Kidney (tissue), 13 donors: ENCODE measurements at regions not wholly inside any gene's neighbourhood (a gene's known extent, or its start where the extent isn't known, plus 50 kb on each side); places are given as distances from the start of the nearest gene placed in this dataset.
"Not testable (repeated sequence)": the region's sequence is repeated elsewhere in the genome, so short reads cannot be mapped to it uniquely, and the experiment has no call there.

Experiments used
- DNase-seq, 5 donors: peaks; one replicate each; pipeline ENCODE4 v3.0.0-alpha.2; 2013 to 2020
- FAIRE-seq: peaks from 2 replicates; lab custom pipeline; 2012; peaks lifted over from hg19 to GRCh38; lab: Jason Lieb, UNC
- H3K27ac ChIP-seq, 2 donors: one replicate each; pipeline ENCODE4 v1.7.0; 2013; ENCODE audit warnings: low read depth in 2 of 2, low read length in 2 of 2, inconsistent platforms in 1 of 2
- H3K27me3 ChIP-seq: one replicate; pipeline ENCODE4 v1.7.1; 2013; ENCODE audit warnings: low read length, inconsistent platforms; ENCODE audit not compliant: control insufficient read depth, insufficient read depth
- H3K36me3 ChIP-seq, 3 donors: one replicate each; pipeline versions ENCODE4 v1.7.0 to v1.7.1; 2013; ENCODE audit warnings: low read length in 3 of 3, control low read depth in 1 of 3, inconsistent platforms in 1 of 3; ENCODE audit not compliant: insufficient read depth in 3 of 3, control insufficient read depth in 2 of 3
- H3K4me1 ChIP-seq, 3 donors: one replicate each; pipeline versions ENCODE4 v1.7.0 to v1.7.1; 2013; ENCODE audit warnings: low read length in 3 of 3, inconsistent platforms in 1 of 3, low read depth in 1 of 3; ENCODE audit not compliant: control insufficient read depth in 2 of 3, insufficient read depth in 2 of 3
- H3K4me3 ChIP-seq, 3 donors: one replicate each; pipeline versions ENCODE4 v1.7.0 to v1.8.1; 2013; ENCODE audit warnings: low read length in 3 of 3, control low read depth in 1 of 3, inconsistent platforms in 1 of 3
- H3K9ac ChIP-seq, 3 donors: one replicate each; pipeline versions ENCODE4 v1.7.0 to v1.7.1; 2013; ENCODE audit warnings: low read length in 3 of 3, control low read depth in 1 of 3, inconsistent platforms in 1 of 3
- H3K9me3 ChIP-seq, 3 donors: one replicate each; pipeline versions ENCODE4 v1.7.0 to v1.7.1; 2013; ENCODE audit warnings: low read length in 3 of 3, control low read depth in 1 of 3, inconsistent platforms in 1 of 3; ENCODE audit not compliant: control insufficient read depth in 2 of 3, insufficient read depth in 1 of 3
- CTCF ChIP-seq: IDR thresholded peaks from 3 replicates; pipeline ENCODE4 v1.5.1; 2012; ENCODE audit warnings: mild to moderate bottlenecking, moderate library complexity, borderline replicate concordance; ENCODE audit not compliant: insufficient read depth; ENCODE audit errors: extremely low read depth
- intact Hi-C: fragments of 100-400 bp; cut with DNase I; formaldehyde crosslinking; loops from one replicate; pipeline ENCODE4 v1.11.1; 2022
- donor health status: control.
- donor health status: control.
- donor health status: control.
- donor health status: control.
- donor health status: control.
- donor health status: DM: yes; HTN: yes; CAD: no.
- donor health status: Normal renal cell carcinoma (clear cell type).

- FAIRE-seq, H3K9ac ChIP-seq, H3K9me3 ChIP-seq, H3K27me3 ChIP-seq, H3K27ac ChIP-seq, H3K4me1 ChIP-seq, H3K36me3 ChIP-seq, DNase-seq, H3K4me3 ChIP-seq, intact Hi-C loops: not testable (repeated sequence)
These were observed 51.9 kb upstream of the MFGE8 start for GRCh38 chr15:88965097-88965496.

DNA sequence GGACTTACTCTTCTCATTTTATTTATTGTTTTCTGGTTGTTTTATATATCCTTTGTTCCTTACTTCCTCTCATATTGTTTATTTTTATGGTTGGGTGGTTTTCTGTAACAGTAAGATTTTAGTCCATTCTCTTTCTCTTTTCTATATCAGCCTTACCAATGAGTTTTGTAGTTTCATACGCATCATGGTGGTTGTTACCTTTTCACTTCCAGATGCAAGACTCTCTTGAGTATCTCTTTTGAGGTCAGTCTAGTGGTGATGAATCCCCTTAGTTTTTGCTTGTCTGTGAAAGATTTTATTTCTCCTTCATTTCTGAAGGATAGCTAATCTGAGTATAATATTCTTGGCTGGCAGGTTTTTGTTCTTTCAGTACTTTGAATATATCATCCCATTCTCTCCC lies 57.1 kb upstream of the MFGE8 start:
- Histone ChIP-seq H3K4me3 (no peak overlapping the region), H3K27me3 (no peaks in the 10 kb centered on the region), H3K36me3 (no peaks in the 10 kb centered on the region), H3K9ac (no peak overlapping the region), H3K9me3 (peaks cover 0 to 2% (median 0%) of the 10 kb centered on the region in 3 donors), H3K4me1 (no peaks in the 10 kb centered on the region), H3K27ac (no peak overlapping the region)
- DNase-seq = no peak
- FAIRE-seq = no peak
- intact Hi-C loops = no loop called here
- no peak for TF ChIP-seq CTCF

DNA sequence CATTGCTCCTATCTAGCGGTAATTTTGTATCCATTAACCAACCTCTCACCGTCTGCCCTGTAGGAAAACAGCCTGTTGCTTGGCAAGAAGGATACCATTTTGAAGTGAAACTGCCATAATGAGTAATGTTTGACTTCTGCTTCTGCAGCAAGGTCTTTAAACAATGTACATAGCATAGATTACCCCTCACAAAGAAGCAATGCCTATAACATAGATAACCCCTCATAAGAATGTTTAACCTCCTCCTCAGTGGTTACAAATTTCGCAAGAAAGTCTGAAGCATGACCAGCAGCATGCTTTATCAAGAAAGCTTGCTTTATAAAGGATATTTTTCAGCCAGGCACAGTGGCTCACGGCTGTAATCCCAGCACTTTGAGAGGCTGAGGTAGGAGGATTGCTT lies 61.2 kb upstream of the MFGE8 start:
- TF ChIP-seq CTCF = no peak
- no peak for FAIRE-seq

DNA sequence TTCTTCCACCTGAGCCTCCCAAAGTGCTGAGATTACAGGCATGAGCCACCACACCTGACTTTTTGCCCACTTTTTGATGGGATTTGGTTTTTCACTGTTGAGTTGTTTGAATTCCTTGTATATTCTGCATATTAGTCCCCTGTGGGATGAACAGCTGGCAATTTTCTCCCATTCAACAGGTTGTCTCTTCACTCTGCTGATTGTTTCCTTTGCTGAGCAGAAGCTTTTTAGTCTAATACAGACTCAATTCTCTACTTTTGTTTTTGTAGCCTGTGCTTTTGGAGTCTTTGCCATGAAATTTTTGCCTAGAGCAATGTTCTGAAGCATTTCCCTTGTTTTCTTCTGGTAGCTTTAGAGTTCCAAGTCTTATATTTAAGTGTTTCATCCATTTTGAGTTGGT lies 62.7 kb upstream of the MFGE8 start:
- H3K27me3 ChIP-seq = no peaks in the 10 kb centered on the region
- H3K36me3 ChIP-seq = no peaks in the 10 kb centered on the region
- H3K9ac ChIP-seq = no peak overlapping the region
- H3K9me3 ChIP-seq = peaks cover 0 to 4% (median 2%) of the 10 kb centered on the region in 3 donors
- intact Hi-C loops = no loop called here
- FAIRE-seq = no peak
- no peak overlapping the region for H3K27ac ChIP-seq
- TF ChIP-seq CTCF = no peak
- no peak for DNase-seq
- no peaks in the 10 kb centered on the region for H3K4me1 ChIP-seq
- no peak overlapping the region for H3K4me3 ChIP-seq

More for the DNA sequence above, 61.2 kb upstream of the MFGE8 start:
- DNase-seq = no peak
- H3K9me3 ChIP-seq = peaks cover 0 to 4% (median 2%) of the 10 kb centered on the region in 3 donors
- no peaks in the 10 kb centered on the region for H3K27me3 ChIP-seq
- no peak overlapping the region for H3K9ac ChIP-seq
- H3K36me3 ChIP-seq = no peaks in the 10 kb centered on the region
- no peak overlapping the region for H3K4me3 ChIP-seq
- no peaks in the 10 kb centered on the region for H3K4me1 ChIP-seq
- H3K27ac ChIP-seq = no peak overlapping the region
- intact Hi-C loops = no loop called here
